ENCODE measurements at regions not wholly inside any gene's neighbourhood (a gene's known extent, or its start where the extent isn't known, plus 50 kb on each side); places are given as distances from the start of the nearest gene placed in this dataset.

DNA sequence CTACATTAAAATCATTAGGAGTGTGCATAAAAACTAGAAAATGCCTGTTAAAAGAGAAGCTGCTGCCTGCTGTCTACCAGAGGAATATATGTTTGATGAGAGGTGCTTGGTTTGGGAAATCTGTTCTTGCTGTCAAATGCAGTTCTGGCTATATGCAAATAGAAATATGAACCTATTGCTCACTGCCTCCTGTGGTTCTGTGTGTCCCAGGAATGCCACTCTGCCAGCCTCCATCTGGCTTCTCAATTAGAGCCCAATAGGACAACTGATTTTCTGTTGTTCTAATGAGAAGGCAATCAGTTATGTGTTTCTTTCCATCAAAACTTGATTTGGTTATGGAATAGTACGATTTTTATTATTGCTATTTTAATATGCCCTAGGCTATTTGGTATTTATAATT, 759.7 kb downstream of the HDGFL1 start:
- no peak for DNase-seq (ENCODE audit: extremely low read depth, low read depth)

DNA sequence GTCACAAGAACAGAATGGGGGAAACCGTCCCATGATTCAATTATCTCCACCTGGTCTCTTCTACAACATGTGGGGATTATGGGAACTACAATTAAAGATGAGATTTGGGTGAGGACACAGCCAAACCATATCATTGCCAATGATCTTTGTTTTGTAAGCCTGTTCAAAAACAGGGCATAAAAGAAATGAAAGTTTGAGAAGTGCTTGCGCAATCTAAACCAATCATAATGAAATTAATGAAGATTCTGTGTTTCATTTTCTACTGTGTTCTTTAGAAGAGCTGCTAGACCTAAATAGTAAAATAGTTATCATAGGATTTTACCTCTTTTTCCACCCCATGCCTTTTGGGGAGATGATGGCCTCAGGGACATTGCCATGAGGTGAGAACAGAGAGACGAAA, 761.3 kb downstream of the HDGFL1 start:
- no peak for DNase-seq (ENCODE audit: extremely low read depth, low read depth)

DNA sequence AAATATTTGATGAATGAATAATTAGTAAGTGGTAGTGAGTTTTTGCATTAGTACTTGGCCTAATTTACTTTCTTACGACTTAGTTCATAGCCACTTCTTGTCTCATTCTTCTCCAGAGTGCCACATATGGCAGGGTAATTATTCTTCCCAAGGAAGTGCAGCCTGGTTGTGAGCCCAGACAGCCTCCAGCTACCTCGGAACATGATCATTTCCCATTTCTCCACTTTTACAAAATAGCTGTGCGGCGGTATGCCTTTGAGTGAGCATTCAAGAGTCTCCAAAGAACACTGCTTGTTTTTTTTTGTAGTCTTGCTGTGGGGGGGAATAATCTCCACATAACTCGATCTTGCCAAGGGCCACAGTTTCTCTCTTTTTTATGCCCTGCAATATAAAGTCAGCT, 765.0 kb downstream of the HDGFL1 start:
- DNase-seq (ENCODE audit: extremely low read depth, low read depth) = no peak

DNA sequence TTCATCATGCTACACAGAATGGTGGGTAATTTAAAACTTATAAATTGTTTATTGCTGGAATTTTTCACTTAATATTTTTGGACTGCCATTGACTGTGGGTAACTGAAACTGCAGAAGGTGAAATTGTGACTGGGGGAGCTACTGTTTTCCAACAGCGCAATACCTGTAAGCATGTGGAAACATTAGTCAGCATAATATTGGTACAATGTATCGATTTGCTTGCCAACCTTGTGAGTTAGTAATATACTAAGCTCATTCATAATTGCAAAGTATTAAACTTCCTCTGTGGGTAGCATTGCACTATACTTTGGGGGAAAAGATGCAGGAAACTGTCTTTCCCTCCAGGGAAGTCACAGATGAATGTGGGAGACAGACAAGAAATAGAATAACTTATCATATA, 766.5 kb downstream of the HDGFL1 start:
- DNase-seq (ENCODE audit: extremely low read depth, low read depth) = no peak

DNA sequence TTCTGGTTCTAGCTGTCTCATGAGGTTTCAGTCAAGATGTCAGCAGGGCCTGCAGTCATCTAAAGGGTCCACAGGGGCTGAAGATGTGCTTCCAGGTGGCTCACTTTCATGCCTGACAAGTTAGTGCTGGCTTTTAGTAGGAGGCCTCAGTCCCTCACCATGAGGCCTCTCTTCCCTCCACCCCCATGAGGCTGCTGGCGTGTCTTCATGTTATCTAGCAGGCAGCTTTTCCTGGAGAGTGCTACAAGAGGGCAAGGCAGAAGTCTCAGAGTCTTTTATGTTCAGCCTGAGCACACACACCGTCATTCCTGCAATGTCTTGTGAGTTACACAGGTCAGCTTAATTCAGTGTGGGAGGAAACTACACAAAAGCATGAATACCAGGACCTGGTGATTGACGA, 769.9 kb downstream of the HDGFL1 start:
- no peak for DNase-seq (ENCODE audit: extremely low read depth, low read depth)

DNA sequence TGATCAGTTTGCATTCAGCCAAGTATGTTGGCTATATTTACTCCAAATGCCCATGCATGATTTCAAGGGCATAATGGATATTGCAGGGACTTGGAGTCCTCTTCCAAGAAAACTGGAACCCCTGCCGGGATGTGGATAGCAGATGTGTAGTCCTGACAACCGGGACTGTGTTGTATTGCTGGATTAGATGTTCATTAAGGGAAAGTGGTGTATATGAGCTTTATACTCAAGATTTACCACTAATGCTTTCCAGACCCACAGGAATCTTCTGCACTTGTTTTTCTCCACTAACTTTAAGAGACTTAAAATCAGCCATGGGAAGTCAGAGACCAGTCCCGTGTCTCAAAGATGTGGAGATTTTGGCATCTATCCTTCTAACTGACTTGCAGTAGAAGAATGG, 770.9 kb downstream of the HDGFL1 start:
- DNase-seq (ENCODE audit: extremely low read depth, low read depth) = no peak

DNA sequence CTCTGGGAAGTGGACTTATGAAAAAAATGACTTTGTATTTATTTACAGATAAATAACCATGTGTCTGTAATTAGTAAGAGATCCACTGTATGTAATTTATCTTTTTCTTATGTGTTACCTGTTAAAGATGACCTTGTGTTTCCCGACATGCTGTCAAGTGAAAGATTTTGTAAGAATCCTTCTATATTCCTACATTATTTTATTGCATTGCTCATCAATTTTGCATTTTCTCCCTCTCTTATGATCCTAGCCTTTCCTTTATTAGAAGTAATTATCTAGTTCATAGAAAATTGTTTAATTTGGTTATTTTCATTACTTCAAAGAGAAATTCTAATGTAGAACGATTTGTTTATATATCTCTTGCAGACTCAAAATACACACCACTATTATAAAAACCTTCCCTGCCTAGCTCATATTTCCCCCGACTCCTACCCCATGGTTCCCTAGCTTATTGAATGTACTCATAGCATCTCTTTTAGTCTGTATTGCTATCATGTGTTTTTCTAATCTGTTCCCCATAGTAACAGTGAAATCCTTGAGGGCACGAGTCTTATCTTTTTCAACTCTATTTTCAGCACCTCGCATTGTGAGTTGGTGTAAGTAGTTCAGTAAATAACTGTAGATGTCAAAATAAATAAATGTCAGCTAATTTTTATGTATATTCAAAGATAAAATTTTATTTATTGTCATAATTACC, 774.4 kb downstream of the HDGFL1 start:
- DNase-seq (ENCODE audit: extremely low read depth, low read depth) = no peak

DNA sequence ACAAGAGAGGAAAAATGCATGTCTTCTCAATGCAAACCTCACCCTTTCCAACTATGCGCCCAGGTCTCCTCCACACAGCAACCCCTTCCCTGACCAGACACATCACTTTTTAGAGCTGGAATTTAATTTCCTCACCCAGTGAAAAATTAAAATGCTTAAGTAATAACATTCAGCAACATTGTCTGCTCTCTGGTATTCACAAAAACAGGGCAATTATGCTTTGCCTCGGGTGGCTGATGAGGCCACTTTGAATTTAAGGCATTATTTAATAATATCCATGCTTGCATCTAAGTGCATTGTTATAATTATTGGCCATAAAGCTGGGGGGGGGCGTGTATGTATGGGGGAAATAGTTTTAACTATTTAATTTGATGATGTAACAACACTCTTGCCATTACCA, 777.8 kb upstream of the NRSN1 start:
- DNase-seq (ENCODE audit: extremely low read depth, low read depth) = no peak

DNA sequence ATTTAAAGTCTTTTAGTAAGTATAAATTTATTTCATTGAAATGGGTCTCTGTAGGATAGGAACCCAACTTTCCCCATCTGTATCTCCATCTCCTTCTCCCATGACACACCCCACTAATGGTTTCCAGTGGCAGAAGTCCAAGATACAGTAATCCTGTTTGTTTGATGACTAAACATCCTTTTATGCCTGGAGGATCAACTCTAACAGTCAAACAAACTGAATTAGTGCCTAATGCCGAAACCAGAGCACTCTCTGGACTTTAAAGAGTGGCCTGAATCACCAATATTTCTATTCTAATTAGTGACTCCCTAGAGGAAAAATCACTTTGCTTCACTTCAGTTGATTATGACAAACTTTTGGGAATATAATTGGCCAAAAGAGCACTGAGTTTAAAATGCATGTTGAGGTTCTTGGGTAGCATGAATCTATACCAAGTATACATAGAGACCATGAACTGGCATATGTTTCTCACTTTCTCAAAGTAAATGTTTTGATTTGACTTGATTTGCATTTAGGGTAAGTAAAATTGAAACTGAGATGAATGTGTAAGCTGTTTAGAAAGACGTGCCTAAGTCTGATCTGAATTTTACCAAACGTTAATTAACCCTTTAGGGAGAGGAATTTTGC, 776.4 kb upstream of the NRSN1 start:
- peak; percentile 69 for DNase-seq (ENCODE audit: extremely low read depth, low read depth)

DNA sequence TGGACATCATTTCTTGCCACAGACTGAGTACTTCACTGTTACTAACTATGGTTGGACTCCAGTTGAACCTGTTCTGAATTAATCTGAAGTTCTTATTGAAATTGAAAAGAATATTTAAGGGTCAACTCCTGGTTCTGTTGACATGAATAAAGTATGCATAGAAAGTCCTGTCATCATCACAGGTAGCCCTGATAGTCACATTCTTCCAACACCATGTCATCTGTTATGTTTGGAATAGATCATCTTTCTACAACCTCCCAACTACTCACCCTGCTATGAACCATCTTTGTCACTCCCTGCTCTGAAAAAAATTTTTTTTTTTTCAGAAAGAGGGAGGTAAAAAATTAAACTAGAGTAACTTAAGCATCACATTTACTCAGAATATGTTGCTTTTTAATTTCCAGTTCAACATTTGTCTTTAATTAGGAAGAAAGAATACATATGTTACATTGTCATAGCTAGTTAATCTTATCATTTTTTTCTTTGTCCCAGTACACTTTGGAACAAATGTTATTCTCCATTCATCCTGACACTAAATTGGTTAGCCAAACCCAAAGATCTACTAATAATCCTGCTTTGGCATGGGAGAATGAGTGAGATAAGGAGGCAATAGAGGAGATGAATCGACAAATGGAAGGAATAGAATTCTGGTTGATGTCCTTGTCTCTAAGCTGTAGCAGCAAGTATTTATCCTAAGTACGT, 775.1 kb upstream of the NRSN1 start:
- DNase-seq (ENCODE audit: extremely low read depth, low read depth) = no peak

DNA sequence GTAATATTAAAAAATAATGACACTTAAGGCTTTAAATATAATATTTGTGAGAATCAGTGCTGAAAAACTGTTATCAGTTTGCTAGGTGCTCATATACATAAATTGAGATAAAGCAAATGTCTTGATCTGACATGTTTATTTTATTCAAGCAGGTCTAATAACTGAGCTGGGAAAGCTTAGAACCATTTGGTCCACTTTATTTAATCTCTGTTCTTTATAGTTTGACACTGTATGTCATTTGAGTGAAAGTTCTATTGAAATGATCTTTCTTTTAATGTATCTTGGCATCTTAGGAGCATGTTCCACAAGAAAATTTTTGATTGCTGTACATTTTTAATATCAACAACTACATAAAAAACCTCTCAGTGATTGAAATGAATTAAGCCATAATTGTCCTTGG, 772.0 kb upstream of the NRSN1 start:
- DNase-seq (ENCODE audit: extremely low read depth, low read depth) = no peak

DNA sequence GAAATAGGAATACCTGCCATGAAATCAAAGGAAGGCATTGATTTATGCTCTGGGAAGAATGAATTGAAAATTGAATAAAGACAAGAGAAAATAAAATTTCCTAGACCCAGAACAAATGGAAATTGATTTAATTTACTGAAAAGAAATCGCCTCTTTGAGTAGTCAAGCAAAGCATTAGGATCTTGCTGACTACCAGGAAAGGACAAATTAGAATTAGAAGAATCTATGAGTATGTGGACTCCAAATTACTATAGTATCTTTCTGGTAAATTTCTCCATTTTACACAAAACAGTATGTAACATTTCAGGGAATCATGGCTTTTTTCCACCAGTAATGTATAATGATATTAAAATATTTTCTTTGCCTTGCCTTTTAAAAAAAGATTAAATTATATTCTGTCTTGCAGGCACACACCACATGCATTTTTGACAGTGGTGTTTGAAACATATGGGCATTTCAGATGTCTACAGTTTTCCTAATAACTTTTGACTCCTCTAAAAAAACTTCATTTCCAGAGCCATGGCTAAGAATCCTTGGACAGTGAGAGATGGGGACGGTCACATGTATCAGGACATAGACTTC, 768.7 kb upstream of the NRSN1 start:
- no peak for DNase-seq (ENCODE audit: extremely low read depth, low read depth)

DNA sequence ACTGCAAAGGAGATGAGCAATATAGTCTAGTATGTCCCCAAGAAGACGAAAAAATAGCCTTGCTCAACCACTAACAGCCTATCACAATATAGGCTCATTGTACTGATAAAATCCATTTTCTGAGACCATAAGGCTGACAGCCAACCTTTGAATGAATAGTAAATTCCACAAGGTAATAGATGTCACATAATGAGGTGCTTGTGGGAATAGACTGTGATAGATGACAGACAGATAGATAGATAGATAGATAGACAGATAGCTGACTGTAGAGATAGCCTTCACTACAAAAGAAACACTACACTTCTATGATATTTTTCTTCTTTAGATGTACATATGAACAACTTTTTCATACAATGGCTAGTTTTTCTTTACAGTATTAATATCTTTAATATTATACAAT, 760.3 kb upstream of the NRSN1 start:
- DNase-seq (ENCODE audit: extremely low read depth, low read depth) = no peak

DNA sequence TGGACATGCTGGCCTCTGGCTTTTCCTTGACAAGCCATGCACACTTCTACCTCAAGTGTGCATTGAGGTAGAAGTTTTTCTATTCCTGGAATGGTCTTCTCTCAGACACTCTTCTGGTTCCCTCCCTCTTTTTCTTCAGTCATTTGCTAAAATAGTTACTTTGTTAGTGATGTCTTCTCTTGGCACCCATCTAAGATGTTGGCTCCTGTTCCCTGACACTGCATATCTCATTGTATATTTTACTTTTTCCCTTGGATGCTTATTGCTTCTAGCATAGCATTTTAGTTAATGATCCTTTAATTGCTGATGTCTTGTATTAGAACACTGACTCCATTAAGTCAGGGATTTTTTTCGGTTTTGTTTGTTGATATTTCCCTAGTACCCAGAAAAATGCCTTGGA, 758.7 kb upstream of the NRSN1 start:
- no peak for DNase-seq (ENCODE audit: extremely low read depth, low read depth)

DNA sequence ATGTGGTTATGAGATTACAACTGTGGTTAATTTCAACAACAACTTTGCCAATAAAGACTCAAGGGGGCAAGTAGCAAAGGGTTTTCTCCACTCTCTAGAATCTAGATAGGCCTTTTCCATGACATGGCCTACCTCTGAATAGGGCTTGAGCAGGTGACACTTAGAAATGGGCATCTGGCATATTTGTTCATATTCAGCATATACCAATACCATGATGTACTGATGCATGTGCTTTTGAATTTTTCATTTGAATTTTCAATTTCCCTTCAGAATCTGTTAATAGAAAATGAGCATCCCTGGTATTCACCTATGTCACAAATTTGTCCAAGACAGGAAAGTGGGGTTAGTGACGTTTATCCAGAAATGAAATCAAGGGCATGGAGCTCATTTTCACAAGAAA, 757.5 kb upstream of the NRSN1 start:
- DNase-seq (ENCODE audit: extremely low read depth, low read depth) = no peak

DNA sequence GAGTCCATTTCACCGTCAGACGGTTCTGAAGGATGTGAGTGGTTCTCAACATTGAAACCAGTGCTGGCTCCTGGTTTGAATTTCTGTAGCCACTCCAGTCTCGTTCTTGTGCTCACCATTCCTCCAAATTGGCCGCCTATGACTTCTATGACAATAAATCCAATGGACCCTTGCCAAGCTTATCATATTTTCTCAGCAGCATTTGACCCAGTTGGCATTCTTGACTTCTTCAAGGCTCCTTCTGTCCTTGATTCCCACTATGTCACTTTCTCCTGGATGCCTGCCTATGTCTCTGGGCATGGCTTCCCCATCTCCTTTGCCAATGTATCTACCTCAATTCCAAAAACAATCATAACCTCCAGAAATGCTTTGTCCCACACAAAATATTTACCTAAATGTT, 756.0 kb upstream of the NRSN1 start:
- no peak for DNase-seq (ENCODE audit: extremely low read depth, low read depth)

DNA sequence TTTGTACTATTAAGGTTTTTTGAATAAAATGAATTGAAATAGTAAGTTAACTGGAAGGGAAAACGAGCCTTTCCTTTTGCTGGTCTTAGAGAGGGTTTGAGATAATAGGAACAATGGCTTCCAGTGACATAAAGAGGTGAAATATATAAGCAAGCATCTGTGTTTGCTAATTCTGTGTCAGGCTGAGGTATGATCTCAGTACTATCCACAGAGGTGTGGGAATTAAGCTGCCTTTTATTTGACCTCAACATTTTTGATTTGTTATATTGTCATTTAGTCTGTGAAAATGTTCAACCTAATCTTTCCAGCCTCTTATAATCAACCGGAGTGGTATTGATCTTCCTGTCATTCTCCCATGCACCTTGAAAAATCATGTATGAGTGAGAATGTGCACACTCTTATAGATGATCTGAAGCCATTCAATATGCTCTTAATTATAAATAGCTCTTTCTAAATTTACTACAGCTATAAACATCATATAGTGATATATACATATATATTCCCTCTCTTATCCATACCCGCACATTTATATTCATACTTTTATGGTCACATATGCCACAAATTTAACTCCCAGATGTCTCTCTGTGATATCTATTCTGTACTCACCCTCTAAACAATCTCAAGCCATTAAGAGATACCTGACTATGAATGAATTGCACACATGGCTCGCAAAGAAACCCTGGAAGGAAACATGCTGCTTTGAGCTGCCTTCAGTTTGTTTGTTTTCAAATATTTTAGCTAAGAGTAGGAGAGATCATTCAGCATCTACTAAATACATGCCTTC, 754.7 kb upstream of the NRSN1 start:
- no peak for DNase-seq (ENCODE audit: extremely low read depth, low read depth)

DNA sequence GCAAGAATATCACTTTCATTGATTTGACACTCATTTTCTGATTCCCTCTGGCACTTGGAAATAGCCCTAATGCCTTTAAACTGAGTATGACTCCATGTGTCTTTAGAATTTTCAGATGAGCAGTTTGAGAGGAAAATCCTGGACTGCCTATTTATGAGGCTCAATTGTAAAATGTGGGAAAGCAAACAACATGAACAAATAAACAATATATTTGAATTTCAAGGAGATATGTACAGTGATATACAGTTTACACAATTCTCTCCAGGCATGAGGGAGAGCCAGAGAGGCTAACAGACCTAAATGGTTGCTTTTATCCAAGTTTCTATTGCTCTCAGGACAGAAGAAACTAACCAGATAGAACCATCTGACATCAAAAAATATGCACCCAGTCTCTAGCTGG, 748.2 kb upstream of the NRSN1 start:
- no peak for DNase-seq (ENCODE audit: extremely low read depth, low read depth)

DNA sequence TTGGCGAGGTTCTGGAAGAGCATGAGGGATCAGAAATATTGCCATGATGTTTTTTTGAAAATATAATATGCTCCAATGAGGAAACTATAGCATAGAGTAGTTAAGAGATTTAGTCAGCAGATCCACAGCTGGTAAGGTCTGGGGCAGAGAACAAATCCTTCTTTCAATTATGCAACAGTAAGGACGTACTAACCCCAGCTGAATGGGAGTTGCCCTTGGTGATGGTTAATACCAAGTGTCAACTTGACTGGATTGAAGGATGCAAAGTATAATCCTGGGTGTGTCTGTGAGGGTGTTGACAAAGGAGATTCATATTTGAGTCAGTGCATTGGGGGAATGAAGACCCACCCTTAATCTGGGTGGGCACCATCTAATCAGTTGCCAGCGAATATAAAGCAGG, 745.5 kb upstream of the NRSN1 start:
- no peak for DNase-seq (ENCODE audit: extremely low read depth, low read depth)

DNA sequence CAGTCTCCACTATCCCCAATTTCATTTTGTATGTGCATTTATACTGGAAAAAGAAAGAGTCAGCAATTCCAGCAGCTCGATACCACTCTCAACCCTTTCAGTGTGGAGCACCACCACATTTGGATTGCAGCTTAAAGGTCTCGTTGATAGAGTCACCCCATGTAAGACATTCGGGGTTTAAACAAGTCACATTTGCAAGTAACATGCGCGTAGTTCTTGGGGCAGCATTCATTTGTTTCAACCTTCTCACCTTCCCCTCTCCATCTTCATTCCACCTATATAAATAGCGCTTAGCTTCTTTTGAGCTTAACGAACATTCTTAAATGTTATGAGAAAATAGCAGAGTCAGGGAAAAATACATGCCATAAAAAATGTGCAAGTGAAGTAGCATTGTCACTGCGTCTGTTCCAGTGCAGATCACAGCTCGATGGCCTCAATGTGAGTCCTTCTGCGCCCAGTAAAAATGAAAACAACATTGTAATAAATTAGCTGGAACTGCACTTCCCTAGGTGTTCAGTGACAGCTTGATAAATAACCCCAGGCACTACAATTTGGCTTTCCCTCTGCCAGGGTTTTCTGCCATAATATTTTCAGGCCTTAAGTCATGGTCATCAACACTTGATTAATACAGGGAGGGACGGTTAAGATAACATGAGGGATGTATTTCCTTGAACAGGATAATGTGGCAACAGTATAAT, 737.8 kb upstream of the NRSN1 start:
- no peak for DNase-seq (ENCODE audit: extremely low read depth, low read depth)

DNA sequence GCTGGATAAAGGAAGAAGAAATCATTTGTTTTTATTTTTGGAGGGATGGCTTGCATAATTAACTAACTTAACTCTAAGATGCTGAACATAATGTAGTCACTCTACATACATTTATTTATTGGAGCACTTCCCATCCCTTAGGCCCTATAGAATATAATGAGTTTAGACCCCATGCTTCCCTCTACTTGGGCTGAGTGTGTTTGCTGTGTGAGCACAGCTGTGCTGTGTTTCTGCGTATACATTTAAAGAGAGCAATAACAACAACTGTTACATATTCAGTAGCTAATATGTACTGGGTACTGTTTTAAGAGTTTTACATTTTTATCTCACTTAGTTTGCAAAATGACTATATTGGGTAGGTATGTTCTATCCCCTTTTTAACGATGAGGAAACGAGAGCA, 736.6 kb upstream of the NRSN1 start:
- DNase-seq (ENCODE audit: extremely low read depth, low read depth) = no peak
